GM18909 (cell line): ENCODE measurements at regions not wholly inside any gene's neighbourhood (a gene's known extent, or its start where the extent isn't known, plus 50 kb on each side); places are given as distances from the start of the nearest gene placed in this dataset.
"Not testable (repeated sequence)": the region's sequence is repeated elsewhere in the genome, so short reads cannot be mapped to it uniquely, and the experiment has no call there.

Source experiments
- ATAC-seq: cut with Tn5 transposase; IDR thresholded peaks from one replicate; pipeline ENCODE4 v1.9.1; 2021; ENCODE audit warnings: mild to moderate bottlenecking; ENCODE audit not compliant: unreplicated experiment, poor library complexity

DNA sequence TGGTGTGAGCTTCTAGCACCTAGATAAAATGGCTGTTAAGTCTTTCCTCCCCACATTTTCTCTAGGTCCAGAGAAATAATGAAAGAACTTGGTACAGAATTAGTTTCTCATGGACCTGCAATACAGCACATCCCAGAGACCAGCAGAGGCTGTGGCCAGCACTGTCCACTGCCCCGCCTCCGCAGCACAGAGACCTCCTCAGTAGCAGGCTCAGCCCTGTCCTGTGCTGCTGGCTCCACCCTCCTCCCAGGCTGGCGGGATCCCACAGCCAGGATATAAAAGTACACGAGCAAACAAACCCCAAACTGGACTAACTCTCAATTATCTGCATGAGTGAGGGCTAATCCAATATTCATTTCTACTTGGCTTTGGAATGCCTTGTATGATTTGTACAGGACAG is 401.5 kb downstream of the RPS6KC1 start:
- no peak for ATAC-seq

DNA sequence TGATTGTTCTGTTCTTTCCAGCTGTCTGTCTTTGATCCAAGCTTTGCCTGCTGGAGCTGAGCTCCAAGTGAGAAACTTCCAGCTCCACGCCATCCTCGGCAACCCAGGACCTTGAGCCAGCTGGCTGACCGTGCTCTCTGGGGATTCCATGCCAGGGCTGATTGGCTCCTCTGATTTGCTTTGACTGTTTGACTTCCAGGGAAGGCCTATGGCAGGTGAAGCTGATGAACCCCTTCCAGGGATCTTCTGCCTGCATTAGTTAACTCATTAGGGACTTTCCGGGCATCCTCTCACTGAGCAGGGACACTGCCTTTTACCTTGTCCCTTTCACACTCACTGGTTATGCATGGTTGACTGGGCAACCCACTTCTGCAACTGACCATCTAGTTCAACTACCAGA is 406.1 kb downstream of the RPS6KC1 start:
- ATAC-seq = no peak

DNA sequence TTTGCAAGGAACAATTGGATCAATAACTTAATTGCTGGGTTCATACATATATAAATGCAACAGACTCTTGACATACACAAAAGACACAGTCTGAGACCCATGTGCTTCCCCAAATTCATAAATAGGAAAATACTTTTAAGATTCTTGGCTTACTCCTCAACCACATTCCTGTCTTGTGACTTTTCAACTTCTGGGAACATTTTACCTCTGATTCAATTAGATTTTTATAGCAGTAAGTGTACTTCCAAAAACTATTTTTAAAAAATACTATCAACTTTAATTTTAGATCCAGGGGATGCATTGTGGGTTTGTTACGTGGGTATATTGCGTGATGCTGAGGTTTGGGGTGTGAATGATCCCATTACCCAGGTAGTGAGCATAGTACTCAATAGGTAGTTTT is 406.7 kb downstream of the RPS6KC1 start:
- ATAC-seq = no peak

DNA sequence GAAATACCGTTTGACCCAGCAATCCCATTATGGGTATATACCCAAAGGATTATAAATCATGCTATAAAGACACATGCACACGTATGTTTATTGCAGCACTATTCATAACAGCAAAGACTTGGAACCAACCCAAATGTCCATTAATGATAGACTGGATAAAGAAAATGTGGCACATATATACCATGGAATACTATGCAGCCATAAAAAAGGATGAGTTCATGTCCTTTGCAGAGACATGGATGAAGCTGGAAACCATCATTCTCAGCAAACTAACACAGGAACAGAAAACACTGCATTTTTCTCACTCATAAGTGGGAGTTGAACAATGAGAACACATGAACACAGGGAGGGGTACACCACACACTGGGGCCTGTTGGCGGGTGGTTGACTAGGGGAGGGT is 411.3 kb downstream of the RPS6KC1 start:
- ATAC-seq = not testable (repeated sequence)

DNA sequence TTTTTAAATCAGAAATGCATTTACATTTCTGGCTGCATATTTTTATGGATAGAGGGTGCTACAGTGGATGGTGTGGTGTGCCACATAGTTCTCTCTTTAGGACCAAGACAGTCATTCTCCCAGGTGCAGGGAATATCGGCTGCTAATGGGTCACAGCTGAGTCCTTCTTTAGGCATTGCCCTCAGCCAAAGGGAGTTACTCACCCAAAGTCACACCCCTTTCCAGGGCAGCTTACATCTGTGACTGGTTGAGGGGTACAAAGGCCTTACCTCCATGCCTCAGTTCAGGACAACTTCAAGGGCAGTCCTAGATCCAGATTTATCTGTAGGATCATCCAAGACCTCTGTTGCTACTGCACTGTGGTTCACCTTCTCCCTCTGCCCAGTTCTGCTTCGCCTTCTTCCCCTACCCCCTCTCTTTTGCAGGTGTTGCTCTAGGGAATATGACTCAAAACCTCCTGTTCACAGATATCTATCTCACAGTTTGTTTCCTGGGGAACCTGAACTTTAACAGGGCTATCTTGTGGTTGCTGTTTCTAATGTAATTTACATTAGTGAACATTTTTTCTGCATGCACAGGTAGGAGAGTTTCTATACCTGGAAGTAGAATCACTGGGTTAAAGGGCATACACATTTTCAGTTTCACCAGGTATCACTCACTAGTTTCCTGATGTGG is 413.9 kb downstream of the RPS6KC1 start:
- ATAC-seq = no peak

DNA sequence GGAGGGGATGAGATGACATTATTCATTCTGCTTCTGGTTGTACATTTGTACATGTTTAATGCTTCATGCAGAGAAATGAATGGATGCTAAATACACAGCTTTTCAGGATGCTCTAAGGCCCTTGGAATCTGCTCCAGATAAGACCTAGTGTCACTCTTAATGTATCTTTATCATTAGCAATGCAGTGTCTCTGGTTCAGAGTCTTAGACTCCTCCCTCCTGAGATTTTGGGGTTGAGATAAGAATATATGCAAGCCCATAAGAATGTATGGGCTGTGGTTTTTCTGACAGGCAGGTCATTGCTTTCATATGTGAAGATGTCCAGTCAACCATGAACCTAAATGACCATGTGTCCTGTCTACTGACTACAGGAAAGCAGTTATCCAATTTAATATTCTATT is 415.5 kb downstream of the RPS6KC1 start:
- no peak for ATAC-seq

DNA sequence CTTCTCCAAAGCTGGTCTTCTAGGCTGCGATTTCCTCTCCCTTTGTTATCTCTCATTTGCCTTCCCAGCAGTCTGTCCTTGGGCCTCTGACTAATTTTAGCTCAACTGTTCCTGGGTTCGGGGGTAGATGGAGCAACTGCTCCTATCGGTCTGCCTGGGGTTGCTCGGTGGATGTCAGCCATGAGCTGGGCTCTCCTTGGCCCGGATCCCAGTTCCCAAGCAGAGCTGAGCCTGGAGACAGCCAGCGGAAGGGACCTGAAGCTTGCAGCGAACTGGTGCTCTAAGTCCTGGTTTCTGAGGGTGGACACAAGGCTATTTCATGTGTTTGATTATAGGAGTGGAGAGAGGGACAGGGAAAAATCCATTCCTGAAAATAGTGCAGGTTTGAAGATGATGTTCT is 423.0 kb downstream of the RPS6KC1 start:
- ATAC-seq = no peak

DNA sequence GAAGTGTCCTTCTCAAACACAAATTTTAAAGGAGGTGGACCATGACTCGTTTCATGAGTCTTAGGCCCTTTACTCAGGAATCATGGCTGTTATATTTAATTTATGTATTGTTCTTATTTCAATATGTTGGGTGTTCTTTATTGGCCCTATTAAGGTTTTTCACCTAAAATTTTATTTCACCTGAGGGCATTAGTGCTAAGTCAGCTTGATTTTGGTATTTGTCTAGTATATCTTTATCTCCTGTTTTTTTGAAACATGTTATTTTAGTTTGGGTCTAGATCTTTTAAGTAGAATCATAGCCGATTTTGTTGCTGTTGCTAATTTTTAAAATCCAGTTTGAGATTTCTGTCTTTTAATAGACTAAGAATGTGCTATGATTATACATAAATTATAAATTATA is 430.4 kb downstream of the RPS6KC1 start:
- no peak for ATAC-seq

DNA sequence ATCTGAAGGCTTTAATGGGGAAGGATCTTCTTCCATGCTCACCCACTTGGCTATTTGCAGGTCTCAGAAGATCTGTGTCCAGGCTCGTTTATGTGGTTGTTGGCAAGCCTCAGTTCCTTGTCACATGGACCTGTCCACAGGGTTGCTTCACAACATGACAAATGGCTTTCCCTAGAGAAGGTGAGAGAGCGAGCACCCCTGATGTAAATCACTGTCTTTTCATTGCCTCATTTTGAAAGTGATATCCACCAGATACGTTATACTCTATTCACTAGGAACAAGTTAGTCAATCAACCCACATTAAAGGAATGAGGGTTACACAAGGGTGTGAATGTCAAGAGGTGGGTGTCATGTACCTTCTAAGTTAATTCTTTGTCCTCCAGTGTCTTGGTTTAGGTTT is 433.3 kb downstream of the RPS6KC1 start:
- ATAC-seq = no peak

DNA sequence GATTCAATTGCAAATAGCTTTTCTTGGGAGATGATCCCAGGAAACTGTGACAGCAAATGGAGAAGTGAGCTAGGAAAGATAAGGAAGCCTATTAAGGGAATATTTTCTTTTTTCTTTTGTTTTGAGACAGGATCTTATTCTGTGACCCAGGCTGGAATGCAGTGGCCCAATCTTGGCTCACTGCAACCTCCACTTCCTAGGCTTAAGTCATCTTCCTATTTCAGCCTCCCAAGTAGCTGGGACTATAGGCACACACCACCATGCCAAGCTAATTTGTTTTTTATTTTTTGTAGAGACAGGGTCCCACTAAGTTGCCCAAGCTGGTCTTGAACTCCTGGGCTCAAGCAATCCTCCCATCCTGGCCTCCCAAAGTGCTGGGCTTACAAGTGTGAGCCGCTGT is 433.7 kb downstream of the RPS6KC1 start:
- no peak for ATAC-seq

DNA sequence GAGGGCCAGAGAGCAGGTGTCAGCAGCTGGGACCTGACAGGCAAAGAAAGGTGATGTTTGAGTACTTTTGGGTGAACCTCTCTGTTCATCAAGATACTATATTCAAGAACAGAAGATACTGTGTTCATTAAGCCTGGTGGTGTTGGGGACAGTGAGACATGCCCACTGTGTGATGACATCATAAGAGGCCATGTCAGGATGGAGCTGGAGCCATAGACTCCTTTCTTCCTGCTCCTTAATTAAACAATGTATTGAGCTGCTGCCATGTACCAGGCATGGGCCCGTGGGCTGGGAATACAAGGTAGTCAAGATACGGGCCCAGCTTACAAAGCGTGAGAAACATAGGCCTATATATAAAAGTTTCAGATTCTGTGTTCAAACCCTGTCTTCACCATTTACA is 435.4 kb downstream of the RPS6KC1 start:
- ATAC-seq = no peak

DNA sequence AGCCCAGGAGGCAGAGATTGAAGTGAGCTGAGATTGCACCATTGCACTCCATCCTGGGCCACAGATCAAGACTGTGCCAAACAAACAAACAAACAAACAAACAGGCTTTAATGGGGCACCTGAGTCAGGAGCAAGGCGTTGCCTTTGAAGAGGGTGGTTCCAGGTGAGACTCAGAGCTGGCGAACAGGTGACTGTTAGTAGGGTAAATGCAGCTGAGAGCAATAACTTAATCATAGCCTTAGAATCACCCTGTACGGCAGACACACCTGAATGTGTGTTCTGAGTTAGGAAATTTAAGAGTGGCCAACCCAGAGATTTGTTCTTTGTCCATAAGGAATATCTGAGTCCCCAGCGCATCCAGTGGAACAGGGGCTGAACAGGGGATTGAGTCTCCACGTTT is 440.4 kb downstream of the RPS6KC1 start:
- ATAC-seq = no peak

DNA sequence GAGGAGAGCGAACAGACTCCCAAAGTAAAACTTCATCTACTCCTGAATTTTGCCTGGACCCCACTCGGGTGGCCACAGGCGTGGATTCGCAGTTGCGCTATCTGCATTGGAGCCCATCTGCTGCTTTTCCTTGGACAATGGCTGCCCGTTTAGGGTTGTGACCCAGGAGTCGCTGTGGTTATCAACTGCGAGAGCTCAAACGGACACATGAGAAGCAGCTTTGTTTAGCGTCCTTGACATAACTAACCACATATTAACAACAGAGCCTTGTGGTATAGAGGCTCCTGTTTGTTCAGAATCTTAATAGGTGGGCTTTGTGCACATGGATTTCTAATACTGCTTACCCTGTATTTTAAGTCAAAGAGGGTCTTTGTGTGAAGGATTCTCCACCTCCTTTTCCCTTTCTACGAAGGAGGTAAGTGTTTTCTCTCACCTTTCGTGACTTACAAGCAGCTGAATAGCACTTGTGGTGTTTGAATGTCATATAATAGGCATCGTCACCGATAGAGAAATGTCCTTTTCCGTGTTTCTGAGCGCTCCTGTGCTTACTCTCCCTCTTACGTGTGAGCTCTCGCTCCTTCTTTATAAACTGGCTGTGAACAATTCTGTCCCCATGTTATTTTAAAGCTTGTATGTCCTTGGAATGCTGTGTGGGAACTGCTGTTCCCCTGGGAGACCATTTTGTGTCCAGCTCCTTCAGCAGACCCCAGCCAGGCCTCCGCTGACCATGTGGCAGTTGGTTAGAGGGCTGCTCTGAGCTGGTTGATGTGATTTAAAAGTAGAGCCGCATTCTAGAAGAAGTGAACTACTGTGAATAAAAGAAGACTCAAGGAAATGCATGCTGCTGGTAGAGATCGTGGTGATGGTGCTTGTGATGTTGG is 441.4 kb downstream of the RPS6KC1 start:
- no peak for ATAC-seq

DNA sequence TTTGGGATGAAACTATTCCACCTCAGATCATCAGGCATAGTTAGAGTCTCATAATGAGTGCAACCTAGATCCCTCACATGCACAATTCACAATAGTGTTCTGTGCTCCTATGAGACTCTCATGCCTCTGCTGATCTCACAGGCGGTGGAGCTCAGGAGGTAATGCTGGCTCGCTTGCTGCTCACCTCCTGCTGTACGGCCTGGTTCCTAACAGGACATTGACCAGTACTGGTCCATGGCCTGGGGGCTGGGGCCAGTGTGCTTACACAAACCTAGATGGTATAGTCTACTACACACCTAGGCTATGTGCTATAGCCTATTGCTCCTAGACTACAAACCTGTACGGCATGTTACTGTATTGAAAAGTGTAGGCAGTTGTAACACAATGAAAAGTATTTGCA is 448.4 kb downstream of the RPS6KC1 start:
- no peak for ATAC-seq

DNA sequence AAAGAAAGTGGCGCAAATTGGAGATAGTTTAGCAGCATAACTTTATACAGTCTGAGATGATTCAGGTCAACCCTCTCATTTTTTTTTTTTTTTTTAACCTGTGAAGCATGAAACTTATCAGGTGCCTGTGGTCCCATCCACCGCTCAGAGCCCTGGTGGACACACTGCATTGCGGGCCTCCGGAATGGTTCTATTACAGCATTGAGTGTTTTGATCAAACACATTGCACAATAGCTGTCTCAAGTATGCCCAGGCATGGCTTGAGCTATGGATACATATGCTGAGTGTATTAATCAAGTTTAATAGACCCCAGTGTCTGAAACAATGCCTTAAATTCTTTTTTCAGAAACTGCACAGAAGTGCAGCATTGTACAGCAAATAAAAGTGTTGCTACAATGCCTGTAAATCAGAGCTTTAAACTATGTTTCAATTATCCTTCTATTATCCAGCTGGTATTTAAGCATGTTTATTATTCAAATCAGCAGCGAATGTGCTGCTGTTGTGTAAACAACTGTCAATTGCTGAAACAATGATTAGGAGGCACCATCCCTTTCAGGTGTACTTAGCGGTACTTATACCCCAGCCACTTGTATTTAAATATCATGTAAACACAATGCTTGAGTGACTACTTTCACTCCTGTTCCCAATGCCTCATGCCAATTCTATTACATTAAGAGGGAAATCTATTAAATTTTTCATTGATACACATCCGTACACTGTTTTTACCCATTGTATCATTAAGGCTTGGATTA is 456.6 kb downstream of the RPS6KC1 start:
- ATAC-seq = no peak

DNA sequence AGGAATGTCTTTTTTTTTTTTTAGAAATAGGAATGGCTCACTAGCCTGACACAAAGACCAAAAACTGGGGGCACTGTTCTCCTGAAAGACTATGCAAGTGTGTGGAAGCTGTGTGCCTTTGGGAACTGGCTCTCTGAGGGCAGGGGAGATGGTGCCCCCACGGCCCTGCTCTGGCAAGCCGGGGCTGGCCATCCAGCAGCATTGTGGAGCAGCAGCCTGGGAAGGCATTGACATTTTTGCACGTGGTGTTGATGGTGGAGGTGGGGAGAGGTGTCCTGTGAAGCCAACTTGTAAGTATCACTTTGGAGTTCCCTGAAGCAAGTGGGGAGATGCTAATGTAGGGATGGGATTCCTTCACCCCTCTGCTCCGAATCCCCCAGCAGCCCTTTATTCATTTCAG is 460.1 kb downstream of the RPS6KC1 start:
- ATAC-seq = no peak

DNA sequence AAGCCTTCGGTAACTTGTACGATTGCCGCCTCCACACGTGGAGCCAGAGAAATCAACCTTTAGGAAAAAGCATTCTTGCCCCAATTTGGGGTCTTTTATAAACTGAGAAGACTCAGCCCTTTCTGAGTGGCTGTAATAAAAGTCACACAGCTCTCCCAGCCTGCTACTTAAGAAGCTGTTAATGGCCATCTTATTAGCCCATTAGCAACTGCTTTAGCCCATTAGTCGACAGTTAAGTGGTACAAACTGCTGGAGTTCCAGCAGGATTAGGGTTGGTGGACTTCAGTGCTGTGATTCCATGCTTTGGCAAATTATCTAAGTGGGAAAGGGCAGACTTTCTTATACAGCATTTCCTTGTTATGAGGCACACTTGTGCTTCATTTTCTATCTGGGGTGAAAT is 461.3 kb downstream of the RPS6KC1 start:
- no peak for ATAC-seq

DNA sequence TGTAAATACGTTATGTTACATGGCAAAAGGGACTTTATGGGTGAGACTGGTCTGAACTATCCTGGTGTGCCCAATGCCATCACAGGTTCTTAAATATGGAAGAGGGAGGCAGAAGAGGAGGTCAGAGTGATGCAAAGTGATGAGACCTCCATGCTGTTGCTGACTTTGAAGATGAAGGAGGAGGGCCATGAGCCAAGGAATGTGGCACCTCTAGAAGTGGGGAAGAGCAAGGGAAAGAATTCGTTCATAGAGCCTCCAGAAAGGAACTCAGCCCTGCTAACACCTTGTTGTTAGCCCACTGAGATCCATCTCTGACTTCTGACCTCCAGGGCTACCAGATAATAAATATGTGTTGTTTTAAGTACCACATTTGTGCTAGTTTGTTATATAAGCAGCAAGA is 462.0 kb downstream of the RPS6KC1 start:
- ATAC-seq = no peak

DNA sequence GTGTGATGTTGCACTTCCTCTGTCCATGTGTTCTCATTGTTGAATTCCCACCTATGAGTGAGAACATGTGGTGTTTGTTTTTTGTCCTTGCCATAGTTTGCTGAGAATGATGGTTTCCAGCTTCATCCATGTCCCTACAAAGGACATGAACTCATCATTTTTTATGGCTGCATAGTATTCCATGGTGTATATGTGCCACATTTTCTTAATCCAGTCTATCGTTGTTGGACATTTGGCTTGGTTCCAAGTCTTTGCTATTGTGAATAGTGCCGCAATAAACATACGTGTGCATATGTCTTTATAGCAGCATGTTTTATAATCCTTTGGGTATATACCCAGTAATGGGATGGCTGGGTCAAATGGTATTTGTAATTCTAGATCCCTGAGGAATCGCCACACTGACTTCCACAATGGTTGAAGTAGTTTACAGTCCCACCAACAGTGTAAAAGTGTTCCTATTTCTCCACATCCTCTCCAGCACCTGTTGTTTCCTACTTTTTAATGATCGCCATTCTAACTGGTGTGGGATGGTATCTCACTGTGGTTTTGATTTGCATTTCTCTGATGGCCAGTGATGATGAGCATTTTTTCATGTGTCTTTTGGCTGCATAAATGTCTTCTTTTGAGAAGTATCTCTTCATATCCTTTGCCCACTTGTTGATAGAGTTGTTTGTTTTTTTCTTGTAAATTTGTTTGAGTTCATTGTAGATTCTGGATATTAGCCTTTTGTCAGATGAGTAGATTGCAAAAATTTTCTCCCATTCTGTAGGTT is 463.6 kb downstream of the RPS6KC1 start:
- not testable (repeated sequence) for ATAC-seq

DNA sequence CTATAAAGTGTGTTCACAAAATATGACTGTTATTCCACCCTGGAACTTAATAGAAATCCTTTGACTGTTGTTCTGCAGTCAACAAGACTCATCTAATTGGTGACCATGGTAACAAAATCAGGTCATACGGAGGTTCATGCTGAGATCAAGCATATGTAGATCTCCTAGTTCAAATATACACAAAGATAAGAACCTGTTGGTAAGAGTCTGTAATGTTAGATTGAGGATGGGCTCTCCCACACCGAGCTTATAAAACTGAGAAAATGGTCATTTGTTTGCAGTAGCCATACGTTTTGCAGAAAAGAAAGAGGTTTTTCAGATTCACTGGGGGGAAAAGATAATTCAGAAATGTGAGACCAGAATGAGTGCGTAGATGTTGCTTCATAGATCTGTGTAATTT is 468.1 kb downstream of the RPS6KC1 start:
- no peak for ATAC-seq
